HAP-1 (cell line): ENCODE measurements at regions not wholly inside any gene's neighbourhood (a gene's known extent, or its start where the extent isn't known, plus 50 kb on each side); places are given as distances from the start of the nearest gene placed in this dataset.

ENCODE experiments used
- DNase-seq, 2 experiments: peaks; one replicate each; pipeline ENCODE4 v3.0.0-alpha.2; 2016 to 2020; ENCODE audit warnings: low spot score in 2 of 2
- H3K27me3 ChIP-seq: fragments of 250-450 bp; sonication (Bioruptor Pico); 2 replicates; pipeline ENCODE4 v1.5.1; 2020; ENCODE audit warnings: low read depth, mild to moderate bottlenecking, moderate library complexity
- H3K36me3 ChIP-seq: fragments of 250-450 bp; sonication (Bioruptor Pico); replicated peaks from 2 replicates; pipeline ENCODE4 v1.5.1; 2020; ENCODE audit warnings: mild to moderate bottlenecking
- H3K4me1 ChIP-seq: fragments of 250-450 bp; sonication (Bioruptor Pico); 2 replicates; pipeline ENCODE4 v1.5.1; 2020; ENCODE audit warnings: mild to moderate bottlenecking
- H3K4me3 ChIP-seq: fragments of 250-450 bp; sonication (Bioruptor Pico); 2 replicates; pipeline ENCODE4 v1.5.1; 2020; ENCODE audit warnings: mild to moderate bottlenecking, moderate library complexity
- H3K9me3 ChIP-seq: fragments of 250-450 bp; sonication (Bioruptor Pico); 2 replicates; pipeline ENCODE4 v1.5.1; 2020; ENCODE audit warnings: mild to moderate bottlenecking, moderate library complexity
- in situ Hi-C: fragments of 300-500 bp; cut with MboI; formaldehyde crosslinking; loops from 3 replicates; pipeline ENCODE4 v1.14.3; 2020; ENCODE audit warnings: low sequenced_read_pairs, inconsistent platforms, mixed read lengths

DNA sequence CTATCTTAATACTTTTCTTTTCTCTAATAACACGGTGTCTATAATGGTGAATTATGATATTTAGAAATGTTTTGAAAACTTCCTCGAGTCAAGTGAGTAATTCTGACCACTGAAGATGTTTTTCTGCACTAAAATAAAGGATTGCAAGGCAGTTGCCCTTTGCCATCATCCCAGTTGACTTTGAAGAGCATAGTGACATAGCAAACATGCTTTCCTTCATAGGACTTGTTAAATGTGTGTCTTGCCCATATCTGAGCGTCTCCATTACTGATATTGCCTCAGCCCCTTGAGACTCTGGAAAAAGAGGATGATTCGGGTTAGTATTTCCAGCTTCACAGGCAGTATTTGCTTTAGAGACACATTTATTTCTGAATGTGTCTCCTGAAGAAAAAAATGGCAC is 125.2 kb upstream of the MCHR2 start:
- in situ Hi-C loops = no loop called here
- no peak for DNase-seq
- Histone ChIP-seq H3K9me3 (no peaks in the 10 kb centered on the region), H3K36me3 (no peaks in the 10 kb centered on the region), H3K4me3 (no peak overlapping the region), H3K4me1 (no peaks in the 10 kb centered on the region), H3K27me3 (no peaks in the 10 kb centered on the region; the same call in 1 of the 2 replicates)

DNA sequence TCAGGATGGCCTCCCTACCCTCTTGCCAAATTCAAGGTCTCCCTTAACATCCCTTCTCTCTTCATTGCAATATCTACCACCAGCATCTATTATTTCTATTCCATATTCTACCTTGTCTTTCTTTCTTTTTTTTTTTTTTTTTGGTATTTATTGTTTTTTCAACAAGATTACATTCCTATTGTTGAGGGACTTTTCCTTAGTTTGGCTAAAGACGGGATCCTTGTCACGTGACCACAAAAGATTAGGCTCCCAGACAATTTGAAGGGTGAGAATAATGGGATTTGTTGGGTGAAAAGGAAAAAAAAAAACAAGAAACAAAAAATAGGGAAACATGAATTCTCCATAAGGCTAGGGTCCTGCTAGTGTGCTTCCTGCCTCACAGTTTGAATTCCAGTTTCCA is 124.3 kb upstream of the MCHR2 start:
- H3K4me3 ChIP-seq = no peak overlapping the region
- H3K36me3 ChIP-seq = no peaks in the 10 kb centered on the region
- in situ Hi-C loops = no loop called here
- no peaks in the 10 kb centered on the region for H3K4me1 ChIP-seq
- DNase-seq = no peak
- H3K9me3 ChIP-seq = no peaks in the 10 kb centered on the region
- no peaks in the 10 kb centered on the region; the same call in 1 of the 2 replicates for H3K27me3 ChIP-seq

DNA sequence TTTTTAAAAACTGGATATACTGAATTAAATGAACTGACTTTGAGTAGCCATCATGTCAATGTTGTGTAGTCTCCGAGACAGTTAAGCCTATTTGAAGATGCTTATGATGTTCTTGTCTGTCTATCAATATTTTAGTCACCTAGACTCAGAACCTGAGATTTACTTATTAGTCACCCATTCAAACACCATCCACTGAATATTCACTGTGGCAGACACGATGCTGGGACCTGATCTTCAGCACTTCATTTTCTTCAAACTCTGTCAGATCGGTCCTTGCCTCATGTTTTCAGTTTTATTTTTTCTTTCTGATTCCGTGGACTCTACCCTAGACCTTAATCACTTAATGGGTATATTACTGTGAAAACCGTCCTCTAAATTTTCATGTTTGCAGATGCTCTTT is 123.7 kb upstream of the MCHR2 start:
- no peak overlapping the region for H3K4me3 ChIP-seq
- H3K36me3 ChIP-seq = no peaks in the 10 kb centered on the region
- peaks cover 1% of the 10 kb centered on the region; the same call in 1 of the 2 replicates for H3K4me1 ChIP-seq
- H3K27me3 ChIP-seq = no peaks in the 10 kb centered on the region; the same call in none of the 2 replicates
- no peaks in the 10 kb centered on the region for H3K9me3 ChIP-seq
- in situ Hi-C loops = no loop called here
- DNase-seq = no peak

DNA sequence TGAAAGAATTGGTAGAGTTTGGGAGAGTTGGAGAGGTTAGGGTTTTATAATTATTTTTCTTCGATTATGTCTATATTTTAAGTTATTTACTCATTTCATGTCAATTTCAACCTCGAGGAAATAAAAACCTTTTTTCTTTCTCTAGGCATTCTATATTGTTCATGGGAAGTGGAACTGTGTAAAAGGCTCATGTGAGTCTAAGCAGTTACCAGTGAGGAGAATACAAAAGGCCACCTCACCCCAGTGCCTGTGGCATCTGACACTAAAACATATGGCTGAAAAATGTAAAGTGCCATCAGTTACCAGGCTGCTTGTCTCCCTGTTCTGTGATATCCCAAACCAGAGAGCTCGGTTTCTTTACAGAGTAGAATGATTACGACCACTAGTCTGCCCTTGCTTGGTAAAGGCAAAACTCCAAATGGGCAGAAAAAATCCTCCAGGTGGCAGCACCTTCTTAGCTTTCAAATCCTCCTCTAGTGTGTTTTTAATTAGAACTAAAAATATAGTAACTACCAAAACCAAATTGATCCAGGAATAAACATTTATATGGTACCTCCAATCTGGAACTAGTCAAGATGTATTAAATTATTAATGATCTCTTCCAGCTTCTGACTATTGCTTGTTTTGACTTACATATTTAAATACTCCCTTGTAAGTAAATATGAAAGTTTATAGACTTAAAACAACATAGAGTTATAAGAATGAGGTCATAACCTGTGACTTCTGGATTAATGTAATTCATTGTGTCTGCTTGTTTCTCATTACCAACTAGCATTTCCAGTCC is 122.6 kb upstream of the MCHR2 start:
- no peaks in the 10 kb centered on the region; the same call in none of the 2 replicates for H3K27me3 ChIP-seq
- H3K9me3 ChIP-seq = no peaks in the 10 kb centered on the region
- DNase-seq = peak; percentile 68 to 74
- in situ Hi-C loops = no loop called here
- peaks cover 2% of the 10 kb centered on the region; the same call in 1 of the 2 replicates for H3K4me1 ChIP-seq
- H3K4me3 ChIP-seq = no peak overlapping the region
- no peaks in the 10 kb centered on the region for H3K36me3 ChIP-seq

DNA sequence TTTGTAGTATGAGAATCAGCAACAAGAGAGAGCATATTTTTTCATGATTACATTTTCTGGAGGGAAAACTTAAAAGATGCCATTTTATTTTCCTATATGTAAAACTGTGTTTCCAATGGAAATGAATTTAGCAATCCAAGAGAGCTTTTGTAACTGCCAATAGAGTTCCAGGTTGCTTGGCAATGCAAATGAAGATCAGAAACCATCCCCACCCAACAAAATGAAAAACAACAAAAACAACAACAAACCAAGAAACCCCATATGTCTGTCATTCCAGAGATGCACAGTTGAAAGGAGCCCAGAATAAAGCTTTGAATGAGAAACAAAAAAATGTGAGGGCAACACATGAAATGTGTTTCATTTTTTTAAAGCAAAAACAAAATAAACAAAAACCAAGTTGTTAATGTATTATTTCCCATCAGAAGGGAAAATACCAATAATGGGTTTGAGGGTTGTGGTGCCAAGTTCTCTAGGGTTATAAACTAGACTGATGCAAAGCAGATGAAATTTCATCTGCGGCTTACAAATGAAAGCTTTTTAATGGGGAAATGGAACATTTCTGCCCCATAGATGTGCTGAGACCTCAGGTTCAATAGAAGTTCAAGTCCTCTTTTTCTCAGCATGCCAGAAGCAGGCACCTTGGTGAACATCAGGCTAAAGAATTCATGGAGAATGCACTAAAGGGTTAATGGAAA is 121.5 kb upstream of the MCHR2 start:
- Histone ChIP-seq H3K4me1 (peaks cover 2% of the 10 kb centered on the region; the same call in 1 of the 2 replicates), H3K4me3 (no peak overlapping the region), H3K36me3 (no peaks in the 10 kb centered on the region), H3K9me3 (no peaks in the 10 kb centered on the region), H3K27me3 (no peaks in the 10 kb centered on the region; the same call in none of the 2 replicates)
- in situ Hi-C loops = no loop called here
- no peak for DNase-seq

DNA sequence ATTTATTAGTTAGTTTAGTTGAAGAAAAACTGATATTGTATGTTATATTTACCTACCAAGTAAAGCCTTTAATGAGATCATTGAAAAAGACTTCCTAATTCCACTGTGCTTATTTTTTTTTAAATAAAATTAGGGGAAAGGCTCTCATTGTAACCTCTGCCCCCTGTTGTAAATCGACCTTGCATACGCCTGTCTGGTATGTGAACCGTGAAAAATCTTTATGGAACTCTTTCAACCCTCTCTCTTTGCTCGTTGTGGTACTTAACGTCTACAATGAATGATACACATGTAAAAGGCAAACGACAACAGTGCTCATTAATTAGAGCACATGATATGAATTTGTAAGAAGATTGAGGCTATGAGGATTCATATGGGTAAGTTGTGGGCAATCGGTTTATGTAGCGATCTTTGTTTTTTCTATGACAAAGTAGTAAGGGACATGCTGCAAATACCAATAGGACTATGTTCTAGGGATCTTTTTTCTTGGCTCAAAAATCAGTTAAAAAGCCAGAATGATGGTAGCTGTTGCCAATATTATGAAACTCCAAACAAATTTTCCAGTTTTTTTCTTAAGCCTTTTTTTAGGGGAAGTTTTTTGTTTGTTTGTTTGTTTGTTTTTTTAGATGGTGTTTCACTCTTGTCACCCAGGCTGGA is 119.0 kb upstream of the MCHR2 start:
- Histone ChIP-seq H3K36me3 (no peaks in the 10 kb centered on the region), H3K4me3 (no peak overlapping the region), H3K4me1 (peaks cover 2% of the 10 kb centered on the region; the same call in 1 of the 2 replicates), H3K27me3 (no peaks in the 10 kb centered on the region; the same call in none of the 2 replicates), H3K9me3 (no peaks in the 10 kb centered on the region)
- DNase-seq = no peak
- in situ Hi-C loops = no loop called here

DNA sequence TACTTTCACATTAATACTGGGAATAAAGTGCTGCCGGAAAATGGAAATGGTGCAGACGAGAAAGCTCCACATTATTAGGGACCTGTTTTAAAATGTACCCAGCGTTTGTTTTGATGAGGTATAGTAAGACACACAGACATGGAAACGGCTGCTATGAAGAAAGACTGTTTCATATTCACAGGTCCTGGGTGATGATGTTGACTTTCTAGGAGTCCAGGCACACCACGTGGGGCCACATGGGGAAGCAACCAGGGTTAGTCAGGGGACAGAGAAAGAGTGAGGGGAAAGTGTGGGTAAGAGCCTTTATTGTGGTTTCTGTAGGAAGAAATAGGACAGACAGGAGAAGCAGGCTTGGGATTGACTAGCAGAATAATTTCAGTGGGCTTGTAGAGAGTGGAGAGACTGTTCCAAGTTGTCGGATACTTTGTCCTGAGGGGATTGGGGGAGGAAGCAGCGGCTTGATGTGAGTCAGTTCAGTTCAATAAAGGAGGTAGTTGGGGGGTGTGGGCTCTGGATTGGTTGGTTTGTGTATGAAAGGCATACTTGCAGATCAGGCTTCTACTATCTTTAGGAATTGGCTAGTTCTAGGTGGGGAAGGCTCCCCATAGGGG is 112.0 kb upstream of the MCHR2 start:
- in situ Hi-C loops = no loop called here
- no peak overlapping the region for H3K4me3 ChIP-seq
- DNase-seq = no peak

DNA sequence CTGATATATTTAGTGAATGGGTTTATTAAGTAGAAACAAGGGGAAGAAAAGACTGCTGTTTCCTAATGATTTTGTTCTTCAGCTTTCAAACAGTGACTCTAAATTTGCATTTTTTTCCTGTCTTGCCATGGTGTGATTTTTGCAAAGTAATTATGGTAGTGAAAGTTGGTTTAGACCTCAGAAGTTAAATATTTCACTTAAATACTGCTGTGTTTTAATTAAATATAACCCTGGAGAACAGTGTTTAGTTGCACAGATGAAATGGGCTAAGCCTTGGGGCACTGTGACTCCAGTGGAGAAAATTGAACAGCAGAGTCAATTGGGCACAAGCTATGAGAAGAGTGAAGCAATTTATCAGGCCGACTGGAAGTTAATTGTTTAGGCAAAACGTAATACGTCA is 111.1 kb upstream of the MCHR2 start:
- in situ Hi-C loops = no loop called here

More for the DNA sequence above, 112.0 kb upstream of the MCHR2 start:
- Histone ChIP-seq H3K27me3 (no peaks in the 10 kb centered on the region), H3K9me3 (no peaks in the 10 kb centered on the region), H3K36me3 (no peaks in the 10 kb centered on the region), H3K4me1 (no peaks in the 10 kb centered on the region)

DNA sequence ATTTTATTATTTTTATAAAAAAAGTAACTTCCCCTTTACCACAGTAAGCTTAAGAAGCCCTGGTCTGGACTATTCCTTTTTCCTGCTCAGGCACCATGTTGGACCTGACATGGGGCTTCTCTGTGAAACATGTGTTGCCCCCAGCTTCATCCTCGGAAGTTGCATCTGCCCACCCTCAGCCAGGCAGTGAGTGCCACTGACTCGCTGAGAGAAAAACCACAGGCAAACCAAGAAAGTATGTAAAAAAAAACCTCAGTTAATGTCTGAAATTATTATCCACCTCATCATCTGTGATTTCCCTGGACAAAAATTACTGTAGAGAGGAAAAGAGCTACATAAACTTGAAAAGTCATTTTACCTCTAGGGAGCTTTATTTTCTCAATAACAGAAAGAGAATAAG is 109.9 kb upstream of the MCHR2 start:
- no peaks in the 10 kb centered on the region; the same call in 1 of the 2 replicates for H3K4me1 ChIP-seq
- H3K36me3 ChIP-seq = no peaks in the 10 kb centered on the region
- H3K9me3 ChIP-seq = no peaks in the 10 kb centered on the region
- no peaks in the 10 kb centered on the region for H3K27me3 ChIP-seq
- no peak for DNase-seq
- in situ Hi-C loops = no loop called here
- H3K4me3 ChIP-seq = no peak overlapping the region

More for the DNA sequence above, 111.1 kb upstream of the MCHR2 start:
- no peaks in the 10 kb centered on the region for H3K36me3 ChIP-seq
- H3K9me3 ChIP-seq = no peaks in the 10 kb centered on the region
- DNase-seq = no peak
- H3K4me3 ChIP-seq = no peak overlapping the region
- H3K4me1 ChIP-seq = no peaks in the 10 kb centered on the region; the same call in 1 of the 2 replicates
- no peaks in the 10 kb centered on the region for H3K27me3 ChIP-seq

DNA sequence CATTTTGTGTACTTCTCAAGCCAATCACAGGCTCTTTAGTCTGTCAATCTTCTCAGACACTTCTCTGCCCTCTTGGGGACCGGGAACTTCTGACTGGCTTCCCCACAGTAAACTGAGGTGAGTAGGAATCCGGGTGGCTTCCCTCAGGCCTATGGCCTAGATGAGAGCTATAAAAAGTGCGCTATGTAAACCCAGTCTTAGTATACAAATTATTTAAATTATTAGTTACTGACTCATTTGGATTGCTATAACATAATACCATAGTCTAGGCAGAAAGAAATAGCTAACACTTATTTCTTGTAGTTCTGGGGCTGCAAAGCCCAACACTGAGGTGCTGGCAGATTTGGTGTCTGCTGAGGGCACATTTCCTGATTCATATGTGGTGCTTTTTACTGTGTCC is 109.2 kb upstream of the MCHR2 start:
- no peaks in the 10 kb centered on the region for H3K27me3 ChIP-seq
- DNase-seq = no peak
- H3K9me3 ChIP-seq = no peaks in the 10 kb centered on the region
- H3K4me3 ChIP-seq = no peak overlapping the region
- in situ Hi-C loops = no loop called here
- H3K4me1 ChIP-seq = no peaks in the 10 kb centered on the region; the same call in 1 of the 2 replicates
- H3K36me3 ChIP-seq = no peaks in the 10 kb centered on the region

DNA sequence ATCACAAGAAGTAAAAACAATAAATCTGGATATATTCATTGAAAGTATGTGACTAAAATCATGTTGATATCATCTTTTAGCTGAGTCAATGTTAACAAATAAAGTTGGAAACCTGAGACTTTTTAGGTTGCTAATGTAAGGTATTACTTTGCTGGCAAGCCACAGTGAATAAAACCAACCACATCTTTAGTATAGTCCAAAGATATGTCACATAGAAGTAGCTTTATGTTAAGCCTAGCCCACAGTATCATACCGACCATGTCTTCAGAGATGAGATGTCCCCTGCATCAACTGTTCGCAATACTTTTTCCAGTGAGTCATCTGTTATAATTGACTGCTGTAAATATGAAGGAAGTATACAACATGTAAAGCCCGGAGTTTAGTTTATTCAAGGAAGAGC is 107.6 kb upstream of the MCHR2 start:
- H3K4me3 ChIP-seq = no peak overlapping the region
- H3K4me1 ChIP-seq = peaks cover 1% of the 10 kb centered on the region; the same call in 1 of the 2 replicates
- no peak for DNase-seq
- H3K36me3 ChIP-seq = no peaks in the 10 kb centered on the region
- in situ Hi-C loops = no loop called here
- no peaks in the 10 kb centered on the region for H3K9me3 ChIP-seq
- H3K27me3 ChIP-seq = no peaks in the 10 kb centered on the region

DNA sequence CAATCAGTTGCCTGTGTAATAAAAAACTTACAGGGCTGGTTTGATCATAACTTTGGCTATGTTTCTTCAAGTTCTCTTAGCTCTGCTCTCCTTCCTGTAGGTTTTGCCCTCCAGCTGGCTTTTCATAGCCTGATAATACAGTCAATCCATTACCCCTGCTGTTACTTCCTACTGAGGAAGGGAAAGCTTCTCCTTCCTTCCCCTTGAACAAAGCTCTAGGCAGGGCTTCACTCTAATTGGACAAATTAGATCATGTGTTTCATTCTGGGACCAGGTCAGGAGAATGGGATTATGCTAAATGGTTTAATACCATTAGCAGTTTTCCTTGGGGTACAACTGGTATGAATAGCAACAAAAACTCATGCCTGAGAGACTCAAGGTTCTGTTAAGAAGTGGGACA is 106.8 kb upstream of the MCHR2 start:
- in situ Hi-C loops = no loop called here
- no peaks in the 10 kb centered on the region for H3K27me3 ChIP-seq
- H3K36me3 ChIP-seq = no peaks in the 10 kb centered on the region

More for the DNA sequence above, 106.8 kb upstream of the MCHR2 start:
- no peak for DNase-seq
- Histone ChIP-seq H3K4me1 (peaks cover 2% of the 10 kb centered on the region; the same call in 1 of the 2 replicates), H3K9me3 (no peaks in the 10 kb centered on the region), H3K4me3 (no peak overlapping the region)
